ENCODE measurements at regions not wholly inside any gene's neighbourhood (a gene's known extent, or its start where the extent isn't known, plus 50 kb on each side); places are given as distances from the start of the nearest gene placed in this dataset.

- no peak for DNase-seq (ENCODE audit: insufficient read length, low spot score)
Measured at GRCh38 chr3:31354373-31354772, 178.4 kb upstream of the STT3B start.

GRCh38 chr3:31355807-31356206 is 176.9 kb upstream of the STT3B start:
- no peak for TF ChIP-seq CTCF (IDR thresholded peaks at IDR 0.05; ENCODE audit: insufficient read depth, missing control alignments)
- DNase-seq (ENCODE audit: insufficient read length, low spot score) = no peak
- no peak for FAIRE-seq

More at GRCh38 chr3:31354373-31354772, 178.4 kb upstream of the STT3B start:
- TF ChIP-seq CTCF (IDR thresholded peaks at IDR 0.05; ENCODE audit: insufficient read depth, missing control alignments) = no peak
- no peak for FAIRE-seq

DNA sequence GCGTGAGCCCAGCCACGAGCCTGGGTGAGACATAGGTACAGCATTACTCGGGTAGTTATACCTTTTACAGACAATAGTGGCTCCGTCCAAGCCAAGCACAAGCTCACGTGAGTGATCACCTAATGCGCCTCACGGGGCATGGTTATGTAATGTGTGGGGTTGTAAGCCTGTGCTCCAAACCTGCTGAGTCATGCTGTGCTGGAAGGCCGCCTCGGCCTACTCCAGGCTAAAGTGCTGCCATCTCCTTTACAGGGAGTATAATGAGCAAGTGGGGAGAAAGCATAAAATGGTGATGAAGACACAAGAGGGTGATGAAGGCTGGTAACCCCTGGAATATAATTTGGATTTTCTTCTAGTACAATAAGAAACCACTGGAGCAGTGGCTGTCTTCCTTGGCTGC is 175.8 kb upstream of the STT3B start:
- no peak for TF ChIP-seq CTCF (IDR thresholded peaks at IDR 0.05; ENCODE audit: insufficient read depth, missing control alignments)
- FAIRE-seq (no peak), DNase-seq (ENCODE audit: insufficient read length, low spot score) (no peak)

- FAIRE-seq (no peak), DNase-seq (ENCODE audit: insufficient read length, low spot score) (no peak)
- no peak for TF ChIP-seq CTCF (IDR thresholded peaks at IDR 0.05; ENCODE audit: insufficient read depth, missing control alignments)
Measured at GRCh38 chr3:31357451-31357850, 175.3 kb upstream of the STT3B start.

DNA sequence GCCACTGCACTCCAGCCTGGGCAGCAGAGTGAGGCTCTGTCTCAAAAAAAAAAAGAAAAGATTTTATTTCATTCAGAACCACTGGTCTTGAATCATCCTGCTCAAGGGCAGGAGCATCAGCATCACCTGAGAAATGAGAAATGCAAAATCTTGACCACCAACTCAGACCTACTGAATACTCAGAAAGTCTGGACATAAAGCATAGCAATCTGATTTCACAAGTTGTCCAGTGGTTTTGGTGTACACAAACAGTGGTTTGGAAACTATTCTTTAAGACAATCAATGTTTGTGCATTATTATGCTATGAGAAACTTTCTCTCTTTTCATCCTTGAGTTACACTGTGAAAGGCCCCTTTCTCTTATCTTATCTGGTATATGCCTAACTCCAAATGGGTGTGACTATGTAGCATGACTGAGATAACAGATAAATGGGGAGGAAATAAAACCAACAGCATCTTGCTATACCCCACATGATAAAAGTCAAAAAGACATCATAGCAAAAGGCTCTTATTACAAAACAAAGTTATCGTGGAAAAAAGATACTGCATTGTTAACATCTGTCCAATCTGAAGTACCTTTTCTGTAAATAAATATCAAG is 174.2 kb upstream of the STT3B start:
- DNase-seq (ENCODE audit: insufficient read length, low spot score) = no peak
- no peak for TF ChIP-seq CTCF (IDR thresholded peaks at IDR 0.05; ENCODE audit: insufficient read depth, missing control alignments)
- no peak for FAIRE-seq

DNA sequence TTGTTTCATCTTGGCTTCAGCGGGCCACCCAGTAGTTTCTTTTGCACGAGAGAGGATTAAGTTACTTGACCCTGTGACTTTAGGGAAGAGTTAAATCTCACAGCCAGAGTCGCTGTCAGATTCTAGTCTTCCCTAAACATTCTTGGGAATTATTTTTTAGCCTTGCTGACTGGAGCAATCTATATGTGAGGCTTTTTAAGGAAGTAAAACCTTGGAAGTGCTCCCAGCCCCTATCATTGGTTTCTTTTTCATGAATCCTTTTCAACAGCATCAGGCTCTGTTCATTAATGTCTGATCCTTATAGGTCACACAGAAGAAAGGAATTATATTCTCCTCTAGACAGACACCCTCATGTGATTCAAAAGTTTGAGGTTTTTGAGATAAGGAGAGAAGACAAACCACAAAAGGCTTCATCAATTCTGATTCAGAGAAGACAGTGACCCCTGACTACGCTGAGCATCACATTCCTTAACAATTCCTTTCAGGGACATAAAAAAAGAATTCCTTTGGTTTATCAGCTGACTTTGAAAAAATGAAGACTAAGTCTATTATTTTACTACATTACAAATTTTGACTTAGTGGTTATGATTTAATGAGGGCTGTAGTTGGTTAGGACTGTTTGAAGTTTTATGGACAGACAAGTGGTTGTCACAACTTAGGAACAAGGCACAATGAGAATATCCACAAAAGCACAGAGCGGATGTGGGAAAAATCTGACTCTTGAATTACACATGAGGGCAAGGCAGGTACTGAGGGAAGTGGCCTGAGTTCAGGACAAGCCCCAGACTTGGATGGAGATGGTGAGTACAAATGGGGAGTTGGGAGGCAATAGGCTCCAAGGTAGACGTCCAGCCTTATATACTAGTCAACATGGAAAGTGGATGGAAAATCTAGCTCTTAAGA is 171.1 kb upstream of the STT3B start:
- DNase-seq (ENCODE audit: insufficient read length, low spot score) = no peak
- no peak for TF ChIP-seq CTCF (IDR thresholded peaks at IDR 0.05; ENCODE audit: insufficient read depth, missing control alignments)
- no peak for FAIRE-seq

- no peak for TF ChIP-seq CTCF (IDR thresholded peaks at IDR 0.05; ENCODE audit: insufficient read depth, missing control alignments)
- FAIRE-seq (no peak), DNase-seq (ENCODE audit: insufficient read length, low spot score) (no peak)
Measured at GRCh38 chr3:31364188-31364587, 168.5 kb upstream of the STT3B start.

Data from D721Med (cell line).